BJ (cell line): ENCODE measurements at regions not wholly inside any gene's neighbourhood (a gene's known extent, or its start where the extent isn't known, plus 50 kb on each side); places are given as distances from the start of the nearest gene placed in this dataset.

Experiments used
- CTCF ChIA-PET: fragments of 350-600 bp; formaldehyde crosslinking; extraction: SDS; loops from one replicate; lab custom pipeline; 2021; ENCODE audit warnings: antibody characterized with exemption, inconsistent platforms; lab: Yijun Ruan, JAX
- POLR2A ChIA-PET: fragments of 300-600 bp; sonication (Branson Sonifier 250); formaldehyde crosslinking; extraction: SDS; loops from one replicate; lab custom pipeline; 2021; ENCODE audit warnings: antibody characterized with exemption; lab: Charles Lee
- DNase-seq: peaks from one replicate; pipeline ENCODE4 v3.0.0-alpha.2; 2011; ENCODE audit warnings: low read depth
- H3K27me3 ChIP-seq: 2 replicates; pipeline ENCODE4 v1.6.0; 2011; ENCODE audit warnings: low read length; ENCODE audit not compliant: control insufficient read depth, insufficient read depth
- H3K36me3 ChIP-seq: 2 replicates; pipeline ENCODE4 v1.5.1; 2011; ENCODE audit warnings: low read length; ENCODE audit not compliant: control insufficient read depth, insufficient read depth
- H3K4me3 ChIP-seq: 2 replicates; pipeline ENCODE4 v1.5.1; 2011; ENCODE audit warnings: low read depth, mild to moderate bottlenecking, control low read depth, low read length
- CTCF ChIP-seq: IDR thresholded peaks from 2 replicates; pipeline ENCODE4 v1.5.1; 2011; ENCODE audit warnings: low read depth, mild to moderate bottlenecking, control low read depth, inconsistent platforms, low read length, moderate library complexity; ENCODE audit not compliant: insufficient read depth

GRCh38 chr5:167785901-167786300, 505.5 kb upstream of the WWC1 start:
- no peaks in the 10 kb centered on the region for H3K27me3 ChIP-seq
- no peak overlapping the region for H3K4me3 ChIP-seq
- no peaks in the 10 kb centered on the region for H3K36me3 ChIP-seq
- no peak for TF ChIP-seq CTCF
- DNase-seq = no peak
- CTCF ChIA-PET = interaction anchor here (0.6 kb wide), 1 partner anchor 21 kb away, joined by 3 read pairs; no protein-coding TSS in a partner anchor
- POLR2A ChIA-PET = interaction anchor here (0.6 kb wide), 1 partner anchor 12 kb away, joined by 4 read pairs; no protein-coding TSS in a partner anchor

- H3K4me3 ChIP-seq = no peak overlapping the region
- POLR2A ChIA-PET = no interaction called here
- no peak for TF ChIP-seq CTCF
- no peaks in the 10 kb centered on the region for H3K27me3 ChIP-seq
- CTCF ChIA-PET = interaction anchor here (0.7 to 1.5 kb wide), 2 partner anchors 15 to 23 kb away, joined by 3 read pairs; no protein-coding TSS in a partner anchor
- DNase-seq = no peak
- no peaks in the 10 kb centered on the region for H3K36me3 ChIP-seq
Observed at GRCh38 chr5:167786871-167787578, 504.4 kb upstream of the WWC1 start.

DNA sequence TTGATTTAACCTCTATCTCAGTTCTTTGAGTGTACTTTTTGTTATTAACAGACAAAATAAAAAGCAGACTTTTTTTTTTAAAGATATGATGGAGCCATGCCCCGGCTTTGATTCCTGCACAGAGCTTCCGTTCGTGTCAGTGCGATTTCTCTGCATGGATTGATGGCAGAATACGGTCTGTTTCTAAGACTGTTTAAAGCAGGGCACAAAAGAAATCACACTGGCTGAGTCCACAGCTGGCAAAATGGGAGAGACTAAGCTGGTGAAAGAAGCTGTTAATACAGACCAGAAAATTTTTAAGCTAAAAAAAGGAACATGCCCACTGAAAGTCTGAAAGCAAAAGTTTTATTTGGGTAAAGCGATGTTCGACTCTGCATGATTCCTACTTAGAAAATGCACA, 501.4 kb upstream of the WWC1 start:
- ChIA-PET POLR2A (no interaction called here), CTCF (no interaction called here)
- H3K36me3 ChIP-seq = no peaks in the 10 kb centered on the region
- TF ChIP-seq CTCF = no peak
- H3K4me3 ChIP-seq = no peak overlapping the region
- H3K27me3 ChIP-seq = no peaks in the 10 kb centered on the region; the same call in 1 of the 2 replicates
- no peak for DNase-seq

DNA sequence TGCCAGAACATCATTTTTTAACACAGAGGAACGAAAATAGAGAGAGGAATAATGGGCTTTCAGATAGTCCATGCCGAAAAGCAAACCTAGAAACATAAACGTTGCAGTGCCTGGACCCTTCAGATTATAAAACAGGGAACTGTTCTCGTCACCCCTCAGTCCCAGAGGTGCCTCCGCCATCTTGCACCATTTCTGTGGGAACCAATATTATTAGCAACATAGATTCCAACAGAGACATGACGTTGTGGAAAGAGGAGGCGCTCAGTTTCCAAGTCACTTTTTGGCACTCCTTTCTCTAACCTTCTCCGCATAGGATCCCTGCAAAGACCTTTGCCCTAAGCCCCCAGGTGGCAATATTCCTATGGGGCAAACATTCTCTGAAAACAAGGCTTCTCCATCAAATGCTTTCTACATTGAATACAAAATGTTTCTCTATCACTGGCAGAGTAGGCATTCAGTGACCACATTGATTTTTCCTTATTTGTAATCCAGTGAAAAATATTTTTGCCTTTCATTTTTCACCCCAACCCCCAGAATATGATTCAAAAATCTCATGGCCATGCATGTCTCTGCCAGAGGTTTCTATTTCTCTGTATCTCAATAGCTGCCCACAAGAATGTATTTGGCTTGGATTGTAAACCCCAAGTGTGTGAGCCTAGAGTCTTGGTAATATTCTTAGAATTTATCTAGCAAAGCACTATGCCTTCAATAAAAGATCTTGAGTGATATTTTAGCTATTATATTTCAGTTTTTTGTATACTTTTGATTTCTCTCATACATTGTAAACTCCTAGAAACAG, 500.8 kb upstream of the WWC1 start:
- TF ChIP-seq CTCF = no peak
- H3K4me3 ChIP-seq = no peak overlapping the region
- no peaks in the 10 kb centered on the region; the same call in 1 of the 2 replicates for H3K27me3 ChIP-seq
- no peaks in the 10 kb centered on the region for H3K36me3 ChIP-seq
- CTCF ChIA-PET = interaction anchor here (1.6 kb wide), 1 partner anchor 14 kb away, joined by 4 read pairs; no protein-coding TSS in a partner anchor
- no peak for DNase-seq
- POLR2A ChIA-PET = no interaction called here

GRCh38 chr5:167792514-167792913, 498.9 kb upstream of the WWC1 start:
- no peak for TF ChIP-seq CTCF
- ChIA-PET CTCF (interaction anchor here (0.7 to 1.6 kb wide), 3 partner anchors 9 to 205 kb away, joined by 3 to 4 read pairs (median 4); no protein-coding TSS in a partner anchor), POLR2A (no interaction called here)
- no peak for DNase-seq
- H3K36me3 ChIP-seq = no peaks in the 10 kb centered on the region
- H3K4me3 ChIP-seq = no peak overlapping the region
- H3K27me3 ChIP-seq = no peaks in the 10 kb centered on the region; the same call in 1 of the 2 replicates
